H1 (cell line): ENCODE measurements at regions not wholly inside any gene's neighbourhood (a gene's known extent, or its start where the extent isn't known, plus 50 kb on each side); places are given as distances from the start of the nearest gene placed in this dataset.

Source experiments
- CTCF ChIA-PET: fragments of 300-600 bp; sonication (Branson Sonifier 250); formaldehyde crosslinking; loops from one replicate; lab custom pipeline; 2021; ENCODE audit not compliant: partially characterized antibody; lab: Charles Lee
- POLR2A ChIA-PET: fragments of 300-600 bp; sonication (Branson Sonifier 250); formaldehyde crosslinking; loops from one replicate; lab custom pipeline; 2021; ENCODE audit warnings: inconsistent platforms; ENCODE audit not compliant: partially characterized antibody; lab: Charles Lee
- DNase-seq, 2 experiments: peaks; one replicate each; pipeline versions ENCODE4 v3.0.0 to v3.0.0-alpha.2; 2010 to 2022; ENCODE audit warnings: low spot score in 2 of 2, low read depth in 1 of 2, mixed read lengths in 1 of 2
- FAIRE-seq: peaks from 2 replicates; lab custom pipeline; 2011; peaks lifted over from hg19 to GRCh38; lab: Jason Lieb, UNC
- H2AFZ ChIP-seq: 2 replicates; pipeline ENCODE4 v1.8.1; 2012; ENCODE audit warnings: low read length, inconsistent platforms
- H2AK5ac ChIP-seq: 2 replicates; pipeline ENCODE4 v1.6.1; 2013; ENCODE audit warnings: low read depth, low read length
- H2BK120ac ChIP-seq: replicated peaks from 2 replicates; pipeline ENCODE3; 2013; ENCODE audit warnings: low read depth, low read length, inconsistent platforms
- H2BK12ac ChIP-seq: 2 replicates; pipeline ENCODE4 v1.6.1; 2013; ENCODE audit warnings: low read depth, low read length
- H2BK15ac ChIP-seq: 2 replicates; pipeline ENCODE4 v1.6.1; 2013; ENCODE audit warnings: low read length
- H2BK20ac ChIP-seq: 2 replicates; pipeline ENCODE4 v1.6.1; 2013; ENCODE audit warnings: low read length
- H2BK5ac ChIP-seq: 2 replicates; pipeline ENCODE4 v1.6.1; 2013; ENCODE audit warnings: low read depth, low read length
- H3K14ac ChIP-seq: 2 replicates; pipeline ENCODE4 v1.6.1; 2013; ENCODE audit warnings: inconsistent platforms; ENCODE audit not compliant: insufficient read length
- H3K18ac ChIP-seq: 2 replicates; pipeline ENCODE4 v1.6.1; 2013; ENCODE audit warnings: low read length; ENCODE audit errors: extremely low read depth
- H3K23ac ChIP-seq: 2 replicates; pipeline ENCODE4 v1.6.1; 2013; ENCODE audit warnings: inconsistent platforms; ENCODE audit not compliant: insufficient read length
- H3K23me2 ChIP-seq: 2 replicates; pipeline ENCODE4 v1.6.1; 2013; ENCODE audit warnings: low read depth, low read length
- H3K27ac ChIP-seq: 2 replicates; pipeline ENCODE4 v1.6.1; 2011; ENCODE audit warnings: low read depth, low read length, inconsistent platforms
- H3K27me3 ChIP-seq, 4 experiments: replicated peaks in 1 of 4; 1 replicate in 1 of 4; 2 replicates in 3 of 4; pipeline versions ENCODE4 v1.6.1 to v1.8.1; 2011 to 2013; ENCODE audit warnings: low read length in 3 of 4, mild to moderate bottlenecking in 3 of 4, inconsistent platforms in 2 of 4, mixed read lengths in 2 of 4, moderate library complexity in 1 of 4; ENCODE audit not compliant: control insufficient read depth in 3 of 4, insufficient read depth in 3 of 4; ENCODE audit errors: extremely low read depth in 1 of 4
- H3K36me3 ChIP-seq, 4 experiments: 2 replicates each; pipeline versions ENCODE4 v1.6.1 to v1.8.1; 2011 to 2013; ENCODE audit warnings: mild to moderate bottlenecking in 4 of 4, low read length in 3 of 4, moderate library complexity in 2 of 4, control low read depth in 1 of 4, inconsistent platforms in 1 of 4; ENCODE audit not compliant: insufficient read depth in 4 of 4, control insufficient read depth in 2 of 4
- H3K4ac ChIP-seq: replicated peaks from 2 replicates; pipeline ENCODE3; 2013; ENCODE audit warnings: low read length, low read depth, mixed read lengths, inconsistent platforms; ENCODE audit not compliant: insufficient read length
- H3K4me1 ChIP-seq, 4 experiments: replicated peaks in 1 of 4; 1 replicate in 1 of 4; 2 replicates in 3 of 4; pipeline versions ENCODE4 v1.6.1 to v1.8.1; 2011 to 2013; ENCODE audit warnings: low read length in 3 of 4, inconsistent platforms in 2 of 4, mixed read lengths in 1 of 4; ENCODE audit not compliant: insufficient read depth in 4 of 4, control insufficient read depth in 3 of 4
- H3K4me2 ChIP-seq, 2 experiments: 2 replicates each; pipeline versions ENCODE4 v1.6.1 to v1.8.1; 2011 to 2013; ENCODE audit warnings: low read depth in 2 of 2, low read length in 2 of 2, control low read depth in 1 of 2, inconsistent platforms in 1 of 2, mild to moderate bottlenecking in 1 of 2; ENCODE audit not compliant: insufficient read depth in 1 of 2
- H3K4me3 ChIP-seq, 4 experiments: fragments of 200-600, 300-600 bp in 1 of 4; sonication (generic), shearing (Covaris generic), sonication (Bioruptor Twin) in 1 of 4; 2 replicates each; pipeline versions ENCODE4 v1.5.1 to v1.8.1; 2011 to 2016; ENCODE audit warnings: low read length in 4 of 4, low read depth in 3 of 4, control low read depth in 2 of 4, inconsistent platforms in 2 of 4, mild to moderate bottlenecking in 2 of 4, mixed read lengths in 1 of 4, moderate library complexity in 1 of 4; ENCODE audit not compliant: insufficient read depth in 2 of 4; ENCODE audit errors: extremely low read depth in 1 of 4
- H3K56ac ChIP-seq: replicated peaks from 2 replicates; pipeline ENCODE3; 2013; ENCODE audit warnings: low read depth, mild to moderate bottlenecking, mixed read lengths, low read length, inconsistent platforms; ENCODE audit not compliant: insufficient read length
- H3K79me1 ChIP-seq: 2 replicates; pipeline ENCODE4 v1.6.1; 2013; ENCODE audit warnings: low read depth, low read length, control low read depth
- H3K79me2 ChIP-seq, 2 experiments: 2 replicates each; pipeline versions ENCODE4 v1.6.1 to v1.8.1; 2012 to 2013; ENCODE audit warnings: low read length in 2 of 2, mild to moderate bottlenecking in 2 of 2, inconsistent platforms in 1 of 2; ENCODE audit not compliant: insufficient read depth in 2 of 2, control insufficient read depth in 1 of 2
- H3K9ac ChIP-seq, 4 experiments: replicated peaks in 1 of 4; 1 replicate in 1 of 4; 2 replicates in 3 of 4; pipeline versions ENCODE4 v1.6.1 to v1.8.1; 2011 to 2013; ENCODE audit warnings: low read depth in 3 of 4, low read length in 3 of 4, control low read depth in 2 of 4, mild to moderate bottlenecking in 2 of 4, moderate library complexity in 2 of 4, inconsistent platforms in 1 of 4; ENCODE audit errors: extremely low read depth in 1 of 4
- H3K9me3 ChIP-seq, 2 experiments: 2 replicates each; pipeline versions ENCODE4 v1.6.1 to v1.8.1; 2012 to 2013; ENCODE audit warnings: mild to moderate bottlenecking in 2 of 2, moderate library complexity in 2 of 2, control low read depth in 1 of 2, inconsistent platforms in 1 of 2, low read depth in 1 of 2, low read length in 1 of 2, mixed read lengths in 1 of 2; ENCODE audit not compliant: insufficient read depth in 2 of 2
- H4K20me1 ChIP-seq, 2 experiments: replicated peaks in 1 of 2; 2 replicates each; pipeline versions ENCODE3 to v1.8.1; 2011 to 2013; ENCODE audit warnings: inconsistent platforms in 2 of 2, low read length in 2 of 2, mild to moderate bottlenecking in 1 of 2; ENCODE audit not compliant: insufficient read depth in 2 of 2, control insufficient read depth in 1 of 2
- H4K5ac ChIP-seq: 2 replicates; pipeline ENCODE4 v1.6.1; 2013; ENCODE audit warnings: low read length, low read depth, mixed read lengths, inconsistent platforms; ENCODE audit not compliant: insufficient read length
- H4K8ac ChIP-seq: 2 replicates; pipeline ENCODE4 v1.8.0; 2013; ENCODE audit warnings: mild to moderate bottlenecking, moderate library complexity, low read length, inconsistent platforms; ENCODE audit not compliant: insufficient read depth; ENCODE audit errors: extremely low read depth
- H4K91ac ChIP-seq: replicated peaks from 2 replicates; pipeline ENCODE3; 2013; ENCODE audit warnings: low read length, mixed read lengths, inconsistent platforms; ENCODE audit not compliant: insufficient read length
- CHD2 ChIP-seq: IDR thresholded peaks from 2 replicates; pipeline ENCODE4 v1.6.1; 2012; ENCODE audit warnings: low read length, improper control_type of control experiment
- KDM5A ChIP-seq: fragments of 200-600 bp; IDR thresholded peaks from 2 replicates; pipeline ENCODE4 v1.7.1; 2012; ENCODE audit warnings: mild to moderate bottlenecking, low read length, inconsistent platforms, mixed read lengths
- WGBS, 2 experiments: shearing (Covaris generic) in 1 of 2; methylation state at CpG; one replicate each; pipeline versions ENCODE4 v1.1.6 to v1.1.7; 2013 to 2015; ENCODE audit warnings: low lambda C conversion rate in 2 of 2, mixed read lengths in 2 of 2, inconsistent platforms in 1 of 2, low coverage in 1 of 2, missing lambda C conversion rate in 1 of 2; ENCODE audit not compliant: insufficient replicate concordance in 2 of 2, insufficient coverage in 1 of 2, insufficient read length in 1 of 2; ENCODE audit errors: extremely low coverage in 1 of 2, missing lambda C conversion rate in 1 of 2; 5-methylcytosine and 5-hydroxymethylcytosine counted together

GRCh38 chr2:52732849-52733395 lies 1034.7 kb upstream of the CHAC2 start:
- H3K4me2 ChIP-seq: no peak overlapping the region
- H2BK12ac ChIP-seq: no peak overlapping the region
- no peak overlapping the region for H2AFZ ChIP-seq
- H3K4me1 ChIP-seq: peaks cover 0 to 4% (median 2%) of the 10 kb centered on the region in 4 experiments; a peak in 2 of 7 replicates
- H3K18ac ChIP-seq: no peak overlapping the region
- H3K56ac ChIP-seq: no peak overlapping the region
- no peak overlapping the region for H2BK120ac ChIP-seq
- no peak overlapping the region for H3K14ac ChIP-seq
- H3K4ac ChIP-seq: no peak overlapping the region
- H3K9me3 ChIP-seq: 0 out of 4 replicates have a peak, but pooled peaks cover 0 to 4% of the 10 kb centered on the region in 2 experiments
- no peak for TF ChIP-seq KDM5A
- TF ChIP-seq CHD2: no peak
- 81% methylated on average over 3 of the region's 3 CpGs; no CpG with 5 or more reads in 1 of the 2 experiments for WGBS, 2 experiments
- H4K5ac ChIP-seq: no peak overlapping the region
- no peaks in the 10 kb centered on the region for H3K23me2 ChIP-seq
- H3K9ac ChIP-seq: no peak overlapping the region
- H3K79me1 ChIP-seq: no peaks in the 10 kb centered on the region
- no peak overlapping the region for H2AK5ac ChIP-seq
- H2BK15ac ChIP-seq: no peak overlapping the region
- ChIA-PET CTCF (no interaction called here), POLR2A (no interaction called here)
- no peak overlapping the region for H3K4me3 ChIP-seq
- H3K79me2 ChIP-seq: no peaks in the 10 kb centered on the region
- no peak overlapping the region for H2BK20ac ChIP-seq
- H2BK5ac ChIP-seq: no peak overlapping the region
- H4K91ac ChIP-seq: no peak overlapping the region
- H4K20me1 ChIP-seq: no peaks in the 10 kb centered on the region
- no peaks in the 10 kb centered on the region for H3K36me3 ChIP-seq
- DNase-seq (no peak), FAIRE-seq (peak; percentile 13)
- no peaks in the 10 kb centered on the region for H3K27me3 ChIP-seq
- H3K23ac ChIP-seq: no peak overlapping the region
- H3K27ac ChIP-seq: no peak overlapping the region
- H4K8ac ChIP-seq: no peak overlapping the region
